ENCODE measurements at regions not wholly inside any gene's neighbourhood (a gene's known extent, or its start where the extent isn't known, plus 50 kb on each side); places are given as distances from the start of the nearest gene placed in this dataset.

DNA sequence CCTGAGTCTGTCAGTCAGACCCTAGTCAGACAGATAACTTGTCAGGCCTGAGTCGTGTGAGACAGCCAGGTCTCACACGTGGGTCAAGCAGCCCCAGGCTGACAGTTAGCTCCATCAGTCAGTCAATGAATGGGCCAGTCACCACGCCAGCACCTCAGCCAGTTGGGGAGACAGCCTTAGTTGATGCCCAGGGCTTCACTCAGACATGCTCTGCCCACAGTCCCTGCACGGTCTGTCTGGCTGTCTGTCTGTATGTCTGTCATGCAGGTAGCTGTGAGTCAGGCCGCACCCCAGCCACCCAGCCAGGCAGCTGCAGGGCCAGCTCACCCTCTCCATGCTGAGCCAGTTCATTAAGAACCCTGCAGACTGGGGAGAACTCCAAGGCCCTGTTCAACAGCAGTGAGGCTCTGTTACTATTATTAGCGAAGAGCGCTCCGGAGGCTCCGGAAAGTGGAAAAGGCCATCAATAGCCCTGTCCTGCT, 141.1 kb upstream of the PCBD1 start:
- DNase-seq: no peak
- ChIA-PET POLR2A (ENCODE audit: unreplicated experiment) (no interaction called here), CTCF (no interaction called here)
- Histone ChIP-seq H3K27me3 (ENCODE audit: control insufficient read depth, insufficient read depth, low read length) (peaks cover 28% of the 10 kb centered on the region), H3K23ac (ENCODE audit: low read depth, low read length) (no peak overlapping the region), H4K8ac (ENCODE audit: low read depth in 2 of 2, low read length in 2 of 2) (no peak overlapping the region), H3K4me3 (ENCODE audit: insufficient read depth, low read depth, low read length) (no peak overlapping the region), H2AK9ac (replicated peaks; ENCODE audit: low read depth, low read length, poor library complexity) (no peak overlapping the region), H2BK15ac (ENCODE audit: low read depth, low read length) (no peak overlapping the region), H3K4me2 (ENCODE audit: low read depth, low read length) (no peak overlapping the region), H3K9me1 (ENCODE audit: insufficient read depth, low read length) (no peaks in the 10 kb centered on the region), H3K4ac (ENCODE audit: low read depth, low read length) (no peak overlapping the region), H2BK5ac (ENCODE audit: low read depth, low read length, poor library complexity, severe bottlenecking) (no peak overlapping the region), H3K36me3 (ENCODE audit: control insufficient read depth, insufficient read depth, low read length) (no peaks in the 10 kb centered on the region), H3K27ac (ENCODE audit: insufficient read depth, low read length) (no peak overlapping the region), H3K9ac (ENCODE audit: low read depth, low read length) (no peak overlapping the region), H3K79me1 (ENCODE audit: low read depth in 1 of 2, low read length in 2 of 2) (no peaks in the 10 kb centered on the region), H2BK20ac (ENCODE audit: low read depth, low read length) (no peak overlapping the region), H3K18ac (ENCODE audit: low read depth, low read length) (no peak overlapping the region), H3K14ac (replicated peaks; ENCODE audit: low read depth, low read length) (no peak overlapping the region), H4K91ac (ENCODE audit: insufficient read depth, low read depth, low read length) (no peak overlapping the region), H2AFZ (replicated peaks; ENCODE audit: low read length, poor library complexity) (no peak overlapping the region), H3K4me1 (ENCODE audit: control insufficient read depth, insufficient read depth, low read length) (no peaks in the 10 kb centered on the region), H4K5ac (ENCODE audit: low read depth, low read length) (no peak overlapping the region), H3K56ac (ENCODE audit: extremely low read depth, insufficient read depth, low read length) (no peak overlapping the region), H2BK120ac (ENCODE audit: low read depth, low read length) (no peak overlapping the region), H4K20me1 (ENCODE audit: insufficient read depth, low read length) (no peaks in the 10 kb centered on the region), H2AK5ac (ENCODE audit: low read depth, low read length) (no peak overlapping the region), H3K9me3 (ENCODE audit: control insufficient read depth, insufficient read depth, low read length) (no peaks in the 10 kb centered on the region)
- no peak for ATAC-seq (ENCODE audit: low read depth)
- no TSS peak for BruUV-seq (replicated peaks)
- intact Hi-C loops (cut with micrococcal nuclease) (no loop called here), in situ Hi-C loops (cut with MboI; ENCODE audit: low sequenced_read_pairs) (no loop called here), dilution Hi-C loops (cut with HindIII; ENCODE audit: low sequenced_read_pairs, unreplicated experiment) (no loop called here)
- TF ChIP-seq MAZ (IDR thresholded peaks at IDR 0.05; ENCODE audit: borderline replicate concordance, low read depth, low read length): no peak
- TF ChIP-seq POLR2A (IDR thresholded peaks at IDR 0.05; ENCODE audit: low read depth, low read length): no peak
- TF ChIP-seq RFX5 (IDR thresholded peaks at IDR 0.05; ENCODE audit: low read depth, low read length): no peak
- TF ChIP-seq, protein P1, sequence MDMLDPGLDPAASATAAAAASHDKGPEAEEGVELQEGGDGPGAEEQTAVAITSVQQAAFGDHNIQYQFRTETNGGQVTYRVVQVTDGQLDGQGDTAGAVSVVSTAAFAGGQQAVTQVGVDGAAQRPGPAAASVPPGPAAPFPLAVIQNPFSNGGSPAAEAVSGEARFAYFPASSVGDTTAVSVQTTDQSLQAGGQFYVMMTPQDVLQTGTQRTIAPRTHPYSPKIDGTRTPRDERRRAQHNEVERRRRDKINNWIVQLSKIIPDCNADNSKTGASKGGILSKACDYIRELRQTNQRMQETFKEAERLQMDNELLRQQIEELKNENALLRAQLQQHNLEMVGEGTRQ (IDR thresholded peaks at IDR 0.05; ENCODE audit: low read depth, low read length): no peak
- no peak for TF ChIP-seq RAD21 (IDR thresholded peaks at IDR 0.05; ENCODE audit: low read length)
- TF ChIP-seq CEBPB (IDR thresholded peaks at IDR 0.05; ENCODE audit: low read depth, low read length): no peak
- TF ChIP-seq RCOR1 (IDR thresholded peaks at IDR 0.05; ENCODE audit: insufficient replicate concordance, low read length): no peak
- no peak for TF ChIP-seq MXI1 (IDR thresholded peaks at IDR 0.05; ENCODE audit: borderline replicate concordance, low read depth, low read length)
- TF ChIP-seq BHLHE40 (IDR thresholded peaks at IDR 0.05; ENCODE audit: low read depth, low read length): no peak
- no peak for TF ChIP-seq NFE2L2 (IDR thresholded peaks at IDR 0.05; ENCODE audit: low read depth, low read length)
- TF ChIP-seq CHD1 (IDR thresholded peaks at IDR 0.05; ENCODE audit: low read depth, low read length): no peak
- no peak for TF ChIP-seq SMC3 (IDR thresholded peaks at IDR 0.05; ENCODE audit: low read depth, low read length)
- TF ChIP-seq MAFK (IDR thresholded peaks at IDR 0.05; ENCODE audit: low read depth, low read length): no peak
- TF ChIP-seq FOS (IDR thresholded peaks at IDR 0.05; ENCODE audit: low read depth, low read length): no peak
- TF ChIP-seq, protein P2, sequence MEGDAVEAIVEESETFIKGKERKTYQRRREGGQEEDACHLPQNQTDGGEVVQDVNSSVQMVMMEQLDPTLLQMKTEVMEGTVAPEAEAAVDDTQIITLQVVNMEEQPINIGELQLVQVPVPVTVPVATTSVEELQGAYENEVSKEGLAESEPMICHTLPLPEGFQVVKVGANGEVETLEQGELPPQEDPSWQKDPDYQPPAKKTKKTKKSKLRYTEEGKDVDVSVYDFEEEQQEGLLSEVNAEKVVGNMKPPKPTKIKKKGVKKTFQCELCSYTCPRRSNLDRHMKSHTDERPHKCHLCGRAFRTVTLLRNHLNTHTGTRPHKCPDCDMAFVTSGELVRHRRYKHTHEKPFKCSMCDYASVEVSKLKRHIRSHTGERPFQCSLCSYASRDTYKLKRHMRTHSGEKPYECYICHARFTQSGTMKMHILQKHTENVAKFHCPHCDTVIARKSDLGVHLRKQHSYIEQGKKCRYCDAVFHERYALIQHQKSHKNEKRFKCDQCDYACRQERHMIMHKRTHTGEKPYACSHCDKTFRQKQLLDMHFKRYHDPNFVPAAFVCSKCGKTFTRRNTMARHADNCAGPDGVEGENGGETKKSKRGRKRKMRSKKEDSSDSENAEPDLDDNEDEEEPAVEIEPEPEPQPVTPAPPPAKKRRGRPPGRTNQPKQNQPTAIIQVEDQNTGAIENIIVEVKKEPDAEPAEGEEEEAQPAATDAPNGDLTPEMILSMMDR (conservative IDR thresholded peaks at IDR 0.05; ENCODE audit: low read depth, low read length): no peak
- TF ChIP-seq, protein P3, sequence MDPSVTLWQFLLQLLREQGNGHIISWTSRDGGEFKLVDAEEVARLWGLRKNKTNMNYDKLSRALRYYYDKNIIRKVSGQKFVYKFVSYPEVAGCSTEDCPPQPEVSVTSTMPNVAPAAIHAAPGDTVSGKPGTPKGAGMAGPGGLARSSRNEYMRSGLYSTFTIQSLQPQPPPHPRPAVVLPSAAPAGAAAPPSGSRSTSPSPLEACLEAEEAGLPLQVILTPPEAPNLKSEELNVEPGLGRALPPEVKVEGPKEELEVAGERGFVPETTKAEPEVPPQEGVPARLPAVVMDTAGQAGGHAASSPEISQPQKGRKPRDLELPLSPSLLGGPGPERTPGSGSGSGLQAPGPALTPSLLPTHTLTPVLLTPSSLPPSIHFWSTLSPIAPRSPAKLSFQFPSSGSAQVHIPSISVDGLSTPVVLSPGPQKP (IDR thresholded peaks at IDR 0.05; ENCODE audit: borderline replicate concordance, low read depth, low read length): no peak
- WGBS, 2 experiments (ENCODE audit: extremely low coverage in 2 of 2, insufficient read length in 1 of 2): 12% methylated on average over 3 of the region's 9 CpGs; no CpG with 5 or more reads in 1 of the 2 experiments

Measured in IMR-90 (cell line).